ENCODE measurements at regions not wholly inside any gene's neighbourhood (a gene's known extent, or its start where the extent isn't known, plus 50 kb on each side); places are given as distances from the start of the nearest gene placed in this dataset.
"Not testable (repeated sequence)": the region's sequence is repeated elsewhere in the genome, so short reads cannot be mapped to it uniquely, and the experiment has no call there.

DNA sequence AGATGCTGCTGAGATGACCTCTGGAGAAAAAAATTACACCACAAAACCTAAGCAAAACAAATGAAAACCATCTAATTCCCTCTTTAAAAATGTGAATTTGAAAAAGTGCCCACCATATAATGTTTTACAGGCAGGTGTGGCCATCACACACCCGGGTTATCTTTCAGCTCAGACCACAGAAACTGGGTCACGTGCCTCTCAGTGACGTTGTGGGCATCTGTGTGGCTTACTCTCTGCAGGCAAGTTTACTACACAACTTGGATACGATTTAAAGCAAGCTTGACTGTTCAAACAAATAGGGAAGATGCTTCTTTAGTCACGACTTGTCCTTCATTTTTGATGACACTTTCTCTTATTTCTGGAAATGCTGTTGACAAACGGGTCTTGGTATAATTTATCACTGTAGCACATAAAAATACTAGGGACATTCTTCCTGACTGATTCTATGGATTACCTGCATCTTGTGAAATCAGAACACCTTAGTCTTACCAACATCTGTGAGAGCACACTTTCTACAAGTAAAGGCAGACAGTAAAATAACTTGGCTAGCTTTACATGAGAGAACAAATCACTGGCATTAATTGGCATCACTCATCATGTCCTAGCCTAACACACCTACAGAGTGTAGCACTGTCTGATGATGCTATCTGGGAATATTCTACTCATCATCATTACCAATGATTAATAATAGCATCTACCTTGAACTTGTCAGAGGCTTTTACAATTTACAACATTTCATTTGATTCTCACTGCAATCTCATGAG, 89.3 kb upstream of the EDEM3 start:
- Histone ChIP-seq H3K27me3 (ENCODE audit: control insufficient read depth, insufficient read depth, low read length) (peaks cover 9% of the 10 kb centered on the region), H3K4me2 (ENCODE audit: low read length) (no peak overlapping the region), H3K9me3 (replicated peaks; ENCODE audit: low read length) (no peaks in the 10 kb centered on the region), H3K4me3 (ENCODE audit: low read length) (no peak overlapping the region), H3K9ac (ENCODE audit: low read depth, low read length) (no peak overlapping the region), H3K4me1 (ENCODE audit: control insufficient read depth, insufficient read depth, low read length) (peaks cover 2% of the 10 kb centered on the region), H3K36me3 (ENCODE audit: insufficient read depth, low read length) (no peaks in the 10 kb centered on the region)

DNA sequence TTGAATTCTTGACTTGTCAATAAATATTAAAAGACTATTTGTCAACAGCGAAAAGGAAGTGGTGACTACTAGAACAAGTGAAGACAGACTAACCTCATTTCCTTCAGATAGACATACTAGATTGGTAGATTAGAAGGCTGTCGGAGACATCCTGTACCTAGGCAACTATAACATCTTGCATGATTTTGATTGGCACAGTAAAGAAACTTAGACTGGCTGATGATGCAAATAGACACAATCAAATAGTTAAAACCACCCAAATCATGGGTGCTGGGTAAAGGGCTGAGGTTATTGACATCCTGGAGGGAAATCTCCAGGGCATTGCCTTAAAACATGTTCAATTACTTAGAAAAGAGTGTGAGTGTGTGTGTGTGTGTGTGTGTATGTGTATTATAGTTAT, 85.9 kb upstream of the EDEM3 start:
- Histone ChIP-seq H3K4me3 (ENCODE audit: low read length) (no peak overlapping the region), H3K36me3 (ENCODE audit: insufficient read depth, low read length) (no peaks in the 10 kb centered on the region), H3K4me2 (ENCODE audit: low read length) (no peak overlapping the region), H3K27me3 (ENCODE audit: control insufficient read depth, insufficient read depth, low read length) (peaks cover 9% of the 10 kb centered on the region), H3K9ac (ENCODE audit: low read depth, low read length) (no peak overlapping the region), H3K4me1 (ENCODE audit: control insufficient read depth, insufficient read depth, low read length) (peaks cover 21% of the 10 kb centered on the region), H3K9me3 (replicated peaks; ENCODE audit: low read length) (no peaks in the 10 kb centered on the region)

DNA sequence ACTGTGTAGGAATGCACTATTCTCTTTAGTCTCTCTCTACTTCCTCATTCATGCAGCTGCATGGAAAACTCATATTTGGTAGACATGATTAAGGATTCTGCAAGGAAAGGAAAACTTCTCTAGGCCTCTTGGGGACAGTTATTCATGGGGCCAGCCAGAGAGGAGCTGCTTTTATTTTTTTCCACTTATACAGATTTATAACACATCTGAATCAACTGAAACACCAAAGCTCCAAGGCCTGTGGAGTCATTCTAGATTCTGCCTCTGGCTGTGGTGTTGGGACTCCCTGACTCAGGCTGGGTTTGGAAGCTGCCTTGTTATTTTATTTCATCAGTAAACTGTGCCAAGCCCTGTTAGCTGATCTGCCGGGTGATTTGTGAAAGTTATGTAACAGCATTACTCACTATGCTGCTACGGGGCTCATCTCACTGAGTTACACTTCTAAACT, 83.9 kb upstream of the EDEM3 start:
- H3K4me1 ChIP-seq (ENCODE audit: control insufficient read depth, insufficient read depth, low read length) = peaks cover 21% of the 10 kb centered on the region
- peaks cover 8% of the 10 kb centered on the region for H3K27me3 ChIP-seq (ENCODE audit: control insufficient read depth, insufficient read depth, low read length)
- no peaks in the 10 kb centered on the region for H3K36me3 ChIP-seq (ENCODE audit: insufficient read depth, low read length)
- no peak overlapping the region for H3K9ac ChIP-seq (ENCODE audit: low read depth, low read length)
- no peaks in the 10 kb centered on the region for H3K9me3 ChIP-seq (replicated peaks; ENCODE audit: low read length)
- H3K4me2 ChIP-seq (ENCODE audit: low read length) = peak overlapping the region; percentile 45
- no peak overlapping the region for H3K4me3 ChIP-seq (ENCODE audit: low read length)

DNA sequence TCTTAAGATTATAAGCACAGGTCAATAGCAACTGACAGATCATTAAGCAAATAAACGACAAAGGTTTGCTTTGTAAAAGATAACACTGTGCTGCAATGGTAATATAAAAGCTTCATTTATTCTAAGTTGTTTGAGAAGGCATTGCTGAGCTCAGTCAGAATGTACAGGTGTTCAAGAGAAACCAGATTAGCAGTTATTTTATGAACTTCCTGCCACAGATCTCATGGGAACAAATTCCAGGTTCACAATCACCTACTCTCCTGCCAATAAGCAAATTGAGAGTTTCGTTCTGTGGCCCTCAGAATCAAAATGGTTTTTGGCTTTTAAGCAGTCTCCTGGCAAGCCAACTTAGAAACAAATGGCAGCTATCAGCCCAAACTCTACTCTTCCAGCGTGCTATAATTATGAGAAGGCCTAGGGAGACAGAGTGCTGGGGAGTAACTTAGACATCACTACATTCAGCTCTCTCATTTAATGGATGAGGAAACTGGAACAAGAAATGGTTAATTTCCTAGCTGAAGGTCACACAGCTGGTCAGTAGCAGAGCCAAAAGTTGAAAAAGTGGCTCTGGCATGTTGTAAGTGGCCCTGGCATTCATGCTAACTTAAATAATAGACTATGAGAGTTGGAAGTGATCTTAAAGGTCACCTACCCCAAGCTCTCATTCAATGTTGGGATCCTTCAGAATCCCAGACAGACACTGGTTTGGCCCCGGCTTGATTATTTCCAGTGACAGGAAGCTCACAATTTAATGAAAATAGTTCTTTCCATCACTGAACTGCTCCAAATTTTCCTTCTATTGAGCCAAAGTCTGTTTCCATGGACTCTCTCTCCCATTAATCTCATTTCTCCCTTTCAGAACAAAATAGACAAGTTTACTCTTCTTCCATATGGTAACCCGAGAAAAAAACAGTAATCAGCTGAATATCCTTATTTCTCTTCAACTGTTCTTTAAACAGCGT, 82.6 kb upstream of the EDEM3 start:
- H3K36me3 ChIP-seq (ENCODE audit: insufficient read depth, low read length) = no peaks in the 10 kb centered on the region
- no peak overlapping the region for H3K4me2 ChIP-seq (ENCODE audit: low read length)
- H3K4me1 ChIP-seq (ENCODE audit: control insufficient read depth, insufficient read depth, low read length) = peaks cover 21% of the 10 kb centered on the region
- no peaks in the 10 kb centered on the region for H3K27me3 ChIP-seq (ENCODE audit: control insufficient read depth, insufficient read depth, low read length)
- H3K4me3 ChIP-seq (ENCODE audit: low read length) = no peak overlapping the region
- H3K9me3 ChIP-seq (replicated peaks; ENCODE audit: low read length) = no peaks in the 10 kb centered on the region
- H3K9ac ChIP-seq (ENCODE audit: low read depth, low read length) = no peak overlapping the region

DNA sequence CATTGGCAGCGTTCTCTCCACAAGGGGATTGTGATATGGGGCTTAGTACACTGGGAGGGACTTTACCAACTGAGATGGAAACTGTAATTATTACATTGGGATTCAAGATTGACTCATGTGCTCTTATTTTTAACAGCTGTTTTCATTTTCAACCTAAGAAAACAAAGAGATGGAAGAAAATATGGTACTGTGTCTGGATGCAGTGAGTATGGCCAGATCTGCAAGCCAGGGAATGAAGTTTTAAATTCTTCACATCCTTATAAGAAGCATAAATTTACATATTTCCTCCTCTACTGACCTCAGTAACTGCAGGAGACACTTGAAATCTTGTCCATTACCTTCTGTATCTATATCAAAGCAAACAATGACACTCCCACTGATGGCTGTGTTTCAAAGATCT, 81.5 kb upstream of the EDEM3 start:
- no peaks in the 10 kb centered on the region for H3K9me3 ChIP-seq (replicated peaks; ENCODE audit: low read length)
- H3K9ac ChIP-seq (ENCODE audit: low read depth, low read length) = no peak overlapping the region
- no peaks in the 10 kb centered on the region for H3K27me3 ChIP-seq (ENCODE audit: control insufficient read depth, insufficient read depth, low read length)
- peaks cover 21% of the 10 kb centered on the region for H3K4me1 ChIP-seq (ENCODE audit: control insufficient read depth, insufficient read depth, low read length)
- no peak overlapping the region for H3K4me3 ChIP-seq (ENCODE audit: low read length)
- no peak overlapping the region for H3K4me2 ChIP-seq (ENCODE audit: low read length)
- no peaks in the 10 kb centered on the region for H3K36me3 ChIP-seq (ENCODE audit: insufficient read depth, low read length)

DNA sequence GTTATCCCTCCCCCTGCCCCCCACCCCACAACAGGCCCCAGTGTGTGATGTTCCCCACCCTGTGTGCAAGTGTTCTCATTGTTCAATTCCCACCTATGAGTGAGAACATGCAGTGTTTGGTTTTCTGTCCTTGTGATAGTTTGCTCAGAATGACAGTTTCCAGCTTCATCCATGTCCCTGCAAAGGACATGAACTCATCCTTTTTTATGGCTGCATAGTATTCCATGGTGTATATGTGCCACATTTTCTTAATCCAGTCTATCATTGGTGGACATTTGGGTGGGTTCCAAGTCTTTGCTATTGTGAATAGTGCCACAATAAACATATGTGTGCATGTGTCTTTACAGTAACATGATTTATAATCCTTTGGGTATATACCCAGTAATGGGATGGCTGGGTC, 79.3 kb upstream of the EDEM3 start:
- not testable (repeated sequence) for H3K36me3 ChIP-seq (ENCODE audit: insufficient read depth, low read length); H3K4me2 ChIP-seq (ENCODE audit: low read length); H3K9ac ChIP-seq (ENCODE audit: low read depth, low read length)

DNA sequence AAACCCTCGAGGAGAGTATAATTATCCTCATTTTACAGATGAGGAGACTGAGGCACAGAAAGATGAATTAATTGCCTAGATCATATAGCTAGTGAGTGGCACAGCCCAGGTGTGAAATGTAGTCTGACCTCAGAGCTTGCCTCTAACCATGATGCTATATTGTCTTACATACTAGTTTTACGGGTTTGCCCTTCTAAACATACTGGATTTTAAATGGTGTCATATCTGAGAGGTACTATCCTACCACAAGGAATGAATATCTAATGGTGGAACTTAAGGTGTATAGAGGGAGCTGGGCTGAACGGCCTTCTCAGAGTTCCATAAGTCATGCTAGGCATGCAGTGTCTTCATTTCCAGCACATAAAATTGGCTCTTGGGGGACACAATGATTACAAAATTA, 77.9 kb upstream of the EDEM3 start:
- Histone ChIP-seq H3K9me3 (replicated peaks; ENCODE audit: low read length) (no peaks in the 10 kb centered on the region), H3K4me3 (ENCODE audit: low read length) (no peak overlapping the region)

More for the DNA sequence above, 79.3 kb upstream of the EDEM3 start:
- not testable (repeated sequence) for H3K4me3 ChIP-seq (ENCODE audit: low read length); H3K27me3 ChIP-seq (ENCODE audit: control insufficient read depth, insufficient read depth, low read length); H3K9me3 ChIP-seq (replicated peaks; ENCODE audit: low read length)
- H3K4me1 ChIP-seq (ENCODE audit: control insufficient read depth, insufficient read depth, low read length) = peaks cover 19% of the 10 kb centered on the region

DNA sequence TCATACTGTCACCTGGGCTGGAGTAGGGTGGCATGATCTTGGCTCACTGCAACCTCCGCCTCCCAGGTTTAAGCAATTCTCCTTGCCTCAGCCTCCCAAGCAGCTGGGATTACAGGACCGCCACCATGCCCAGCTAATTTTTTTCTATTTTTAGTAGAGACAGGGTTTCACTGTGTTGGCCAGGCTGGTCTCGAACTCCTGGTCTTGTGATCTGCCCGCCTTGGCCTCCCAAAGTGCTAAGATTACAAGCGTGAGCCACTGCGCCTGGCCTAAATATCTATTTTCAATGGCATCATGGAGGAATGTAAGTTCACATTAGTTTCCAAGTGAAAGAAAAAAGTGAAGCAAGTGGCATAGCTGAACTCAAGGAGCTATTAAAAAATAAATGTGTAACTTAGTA, 74.8 kb upstream of the EDEM3 start:
- not testable (repeated sequence) for H3K36me3 ChIP-seq (ENCODE audit: insufficient read depth, low read length); H3K9ac ChIP-seq (ENCODE audit: low read depth, low read length)

More for the DNA sequence above, 77.9 kb upstream of the EDEM3 start:
- Histone ChIP-seq H3K4me1 (ENCODE audit: control insufficient read depth, insufficient read depth, low read length) (peaks cover 15% of the 10 kb centered on the region), H3K4me2 (ENCODE audit: low read length) (no peak overlapping the region), H3K36me3 (ENCODE audit: insufficient read depth, low read length) (no peaks in the 10 kb centered on the region), H3K27me3 (ENCODE audit: control insufficient read depth, insufficient read depth, low read length) (no peaks in the 10 kb centered on the region), H3K9ac (ENCODE audit: low read depth, low read length) (no peak overlapping the region)

DNA sequence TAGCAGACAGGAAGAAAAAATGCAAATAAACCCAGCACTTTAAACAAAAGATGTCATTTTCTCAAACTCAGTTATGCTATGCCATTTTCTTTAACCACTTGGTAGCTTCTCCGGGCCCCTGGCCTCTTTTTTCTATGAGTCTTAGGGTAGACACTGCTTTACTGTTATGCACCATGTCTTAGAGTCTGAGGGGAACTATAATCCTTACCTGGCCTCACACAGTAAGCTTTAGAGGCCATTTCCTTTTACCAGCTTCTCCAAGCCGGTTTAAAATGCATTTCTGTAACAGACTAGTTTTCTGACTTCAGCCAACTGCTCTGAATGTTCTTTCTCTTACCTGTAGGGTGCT, 73.7 kb upstream of the EDEM3 start:
- peak overlapping the region; percentile 13 for H3K4me2 ChIP-seq (ENCODE audit: low read length)
- H3K9ac ChIP-seq (ENCODE audit: low read depth, low read length) = no peak overlapping the region
- H3K4me1 ChIP-seq (ENCODE audit: control insufficient read depth, insufficient read depth, low read length) = peaks cover 14% of the 10 kb centered on the region
- no peaks in the 10 kb centered on the region for H3K9me3 ChIP-seq (replicated peaks; ENCODE audit: low read length)
- H3K4me3 ChIP-seq (ENCODE audit: low read length) = no peak overlapping the region
- no peaks in the 10 kb centered on the region for H3K27me3 ChIP-seq (ENCODE audit: control insufficient read depth, insufficient read depth, low read length)
- H3K36me3 ChIP-seq (ENCODE audit: insufficient read depth, low read length) = no peaks in the 10 kb centered on the region

More for the DNA sequence above, 74.8 kb upstream of the EDEM3 start:
- not testable (repeated sequence) for H3K9me3 ChIP-seq (replicated peaks; ENCODE audit: low read length); H3K27me3 ChIP-seq (ENCODE audit: control insufficient read depth, insufficient read depth, low read length); H3K4me2 ChIP-seq (ENCODE audit: low read length); H3K4me3 ChIP-seq (ENCODE audit: low read length)
- peaks cover 14% of the 10 kb centered on the region for H3K4me1 ChIP-seq (ENCODE audit: control insufficient read depth, insufficient read depth, low read length)

DNA sequence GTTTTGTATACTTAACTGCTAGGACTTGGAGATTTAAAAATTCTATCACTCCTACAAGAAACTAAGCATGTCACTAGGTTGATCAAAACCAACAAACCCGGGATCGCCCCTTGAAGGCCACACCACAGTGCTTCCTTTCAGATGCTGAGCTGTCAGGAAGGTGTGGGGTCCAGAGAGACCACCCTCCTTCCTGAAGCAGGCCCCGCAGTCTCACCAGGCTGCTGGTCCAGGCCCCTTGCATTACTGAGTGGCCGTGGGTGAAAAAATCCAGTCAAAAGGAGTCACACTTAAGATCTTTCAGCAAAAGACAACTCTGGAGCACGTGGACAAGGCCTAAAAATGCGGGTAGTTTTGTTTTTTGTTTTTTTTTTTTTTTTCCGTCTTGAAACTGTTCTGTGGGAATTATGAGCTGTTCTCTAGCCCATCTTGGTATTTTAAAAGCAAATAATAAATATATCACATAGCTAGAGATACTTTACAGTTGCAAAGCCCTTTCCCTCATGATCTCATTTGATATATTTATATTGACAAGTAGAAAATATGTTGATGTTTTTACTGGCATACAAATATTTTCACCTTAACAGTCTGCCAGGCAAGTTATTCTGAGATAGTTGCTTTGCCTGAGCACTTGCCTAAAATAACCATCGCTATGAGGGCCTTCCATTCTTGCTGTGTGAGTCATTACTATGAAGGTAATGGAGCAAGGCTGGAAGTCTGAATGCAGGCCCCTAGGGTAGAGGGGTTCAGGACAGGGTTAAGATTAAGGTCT, 73.1 kb upstream of the EDEM3 start:
- Histone ChIP-seq H3K36me3 (ENCODE audit: insufficient read depth, low read length) (no peaks in the 10 kb centered on the region), H3K9me3 (replicated peaks; ENCODE audit: low read length) (no peaks in the 10 kb centered on the region), H3K4me3 (ENCODE audit: low read length) (no peak overlapping the region), H3K9ac (ENCODE audit: low read depth, low read length) (peak overlapping the region; percentile 30), H3K27me3 (ENCODE audit: control insufficient read depth, insufficient read depth, low read length) (no peaks in the 10 kb centered on the region), H3K4me1 (ENCODE audit: control insufficient read depth, insufficient read depth, low read length) (peaks cover 14% of the 10 kb centered on the region), H3K4me2 (ENCODE audit: low read length) (peak overlapping the region; percentile 13)

DNA sequence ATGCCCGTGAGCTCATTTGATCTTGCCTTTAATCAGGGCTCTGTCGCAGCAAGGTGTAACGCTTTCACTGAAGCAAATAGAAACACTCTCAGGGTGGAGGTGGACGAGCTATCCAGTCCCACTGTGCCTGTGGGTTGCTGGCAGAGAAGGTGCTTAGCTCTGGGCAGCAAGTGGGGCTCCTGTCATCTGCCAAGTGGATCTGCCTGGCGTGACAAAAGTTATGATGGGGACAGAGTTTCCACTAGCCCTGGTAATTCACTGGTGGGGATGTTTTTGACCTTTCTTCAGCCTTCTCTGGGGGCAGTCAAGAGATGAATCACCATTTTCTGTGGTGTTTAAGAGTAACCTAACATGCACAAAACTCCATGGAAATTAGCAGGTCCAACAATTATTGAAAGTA, 71.3 kb upstream of the EDEM3 start:
- no peak overlapping the region for H3K4me2 ChIP-seq (ENCODE audit: low read length)
- H3K9me3 ChIP-seq (replicated peaks; ENCODE audit: low read length) = no peaks in the 10 kb centered on the region
- peaks cover 14% of the 10 kb centered on the region for H3K4me1 ChIP-seq (ENCODE audit: control insufficient read depth, insufficient read depth, low read length)
- H3K9ac ChIP-seq (ENCODE audit: low read depth, low read length) = no peak overlapping the region
- H3K36me3 ChIP-seq (ENCODE audit: insufficient read depth, low read length) = no peaks in the 10 kb centered on the region
- H3K4me3 ChIP-seq (ENCODE audit: low read length) = no peak overlapping the region
- no peaks in the 10 kb centered on the region for H3K27me3 ChIP-seq (ENCODE audit: control insufficient read depth, insufficient read depth, low read length)
